Activated T-cell treated with anti-CD3 and anti-CD28 coated beads for 48 hours (primary cell): ENCODE measurements at regions not wholly inside any gene's neighbourhood (a gene's known extent, or its start where the extent isn't known, plus 50 kb on each side); places are given as distances from the start of the nearest gene placed in this dataset.

ENCODE experiments used
- DNase-seq: peaks from one replicate; pipeline ENCODE4 v3.0.0-alpha.2; 2020; ENCODE audit warnings: low read depth

DNA sequence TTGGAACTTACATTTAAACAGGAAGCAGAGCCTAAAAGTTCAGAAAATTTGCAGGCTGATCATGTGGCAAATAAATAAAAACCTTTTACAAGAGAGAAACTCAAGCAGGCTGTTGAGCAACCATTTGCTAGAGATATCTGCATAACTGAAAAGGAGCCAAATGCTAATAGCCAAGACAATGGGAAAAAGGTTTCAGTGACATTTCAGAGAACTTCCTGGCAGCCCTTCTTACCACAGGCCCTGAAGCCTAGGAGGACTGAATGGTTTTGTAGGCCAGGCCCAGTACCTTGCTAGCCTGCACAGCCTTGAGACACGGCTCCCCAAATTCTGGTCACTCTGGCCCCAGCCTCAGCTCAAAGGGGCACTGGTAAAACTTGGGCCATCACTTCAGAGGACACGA, 945.1 kb downstream of the ADGRL3 start:
- DNase-seq, result no peak

GRCh38 chr4:62144431-62144830, 944.3 kb downstream of the ADGRL3 start:
- no peak for DNase-seq

DNA sequence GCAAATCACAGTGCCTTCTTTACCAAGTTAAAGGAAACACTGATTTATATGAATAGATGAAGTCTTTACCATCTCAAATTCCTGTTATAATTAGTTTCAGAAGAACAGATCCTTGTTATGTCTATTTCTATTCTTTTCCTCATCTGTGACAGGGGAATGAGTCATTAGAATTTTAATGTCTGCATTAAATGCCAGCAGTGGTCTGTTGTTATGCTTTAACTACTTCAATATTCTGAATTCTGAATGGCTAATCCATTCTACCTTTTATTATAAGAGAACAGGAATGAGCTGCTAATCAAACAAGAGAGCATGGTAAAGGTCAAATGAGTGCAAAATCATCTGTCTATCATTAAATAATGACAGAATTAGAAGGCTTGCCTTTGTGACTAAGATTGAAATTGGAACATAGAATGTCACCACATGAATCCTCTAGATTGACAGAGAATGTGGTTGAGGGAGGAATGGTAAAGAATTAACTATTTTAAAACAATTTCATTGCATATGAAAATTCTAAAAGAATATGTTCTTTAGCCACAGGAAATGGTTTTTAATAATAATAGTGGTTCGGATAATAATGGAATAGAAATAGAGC, 935.5 kb downstream of the ADGRL3 start:
- DNase-seq, result no peak

GRCh38 chr4:62133977-62134376, 933.9 kb downstream of the ADGRL3 start:
- no peak for DNase-seq

DNA sequence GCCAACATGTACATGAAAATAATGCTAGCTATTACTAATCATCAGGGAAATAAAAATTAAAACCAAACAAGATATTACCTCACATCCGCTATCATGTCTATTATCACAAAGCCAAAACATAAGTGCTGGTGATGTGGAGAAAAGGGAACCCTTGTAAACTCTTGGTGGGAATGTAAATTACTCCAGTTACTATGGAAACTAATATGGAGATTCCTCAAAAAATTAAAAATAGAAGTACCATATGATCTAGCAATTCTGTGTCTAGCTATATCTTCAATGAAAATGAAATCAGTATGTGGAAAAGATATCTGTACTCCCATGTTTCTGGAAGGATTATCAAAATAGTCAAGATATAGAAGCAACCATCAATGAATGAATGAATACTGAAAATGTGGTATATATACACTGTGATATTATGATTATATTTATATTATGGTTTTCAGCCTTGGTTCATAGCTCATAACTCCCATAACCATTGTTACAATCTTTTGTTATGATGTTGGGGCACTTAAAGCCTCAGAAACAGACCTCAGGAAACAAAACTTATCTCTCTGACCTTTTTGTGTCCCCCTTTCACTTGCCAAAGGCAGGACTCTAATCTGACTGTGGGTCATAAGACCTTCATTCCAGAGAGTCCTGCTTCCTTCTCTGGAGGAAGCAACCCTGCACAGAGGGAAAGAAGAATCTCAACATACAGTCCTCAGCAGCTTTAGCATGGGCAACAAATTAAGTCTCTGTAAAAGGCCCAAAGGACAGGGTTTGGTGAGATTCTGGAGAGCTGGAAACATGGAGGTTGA, 933.2 kb downstream of the ADGRL3 start:
- DNase-seq, result no peak

DNA sequence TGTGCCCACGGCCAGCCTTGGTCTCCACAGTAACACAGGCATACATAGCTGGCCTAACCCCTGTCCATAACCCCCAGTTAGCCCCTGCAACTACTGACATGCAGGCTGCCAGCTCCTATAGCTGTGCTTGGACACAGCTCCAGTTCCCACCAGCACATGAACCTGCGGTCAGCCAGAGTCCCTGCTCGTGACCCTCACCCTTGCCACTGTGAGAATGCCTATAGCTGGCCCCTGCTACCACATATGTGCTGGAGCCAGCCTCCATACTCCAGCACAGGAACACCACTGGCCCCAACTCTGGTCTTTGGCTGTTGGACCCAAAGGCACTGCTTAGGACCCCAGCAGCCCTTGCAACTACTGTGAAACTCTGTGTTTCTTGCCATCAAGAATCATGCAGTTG, 930.9 kb downstream of the ADGRL3 start:
- DNase-seq, result no peak

GRCh38 chr4:62130637-62131036, 930.5 kb downstream of the ADGRL3 start:
- no peak for DNase-seq

DNA sequence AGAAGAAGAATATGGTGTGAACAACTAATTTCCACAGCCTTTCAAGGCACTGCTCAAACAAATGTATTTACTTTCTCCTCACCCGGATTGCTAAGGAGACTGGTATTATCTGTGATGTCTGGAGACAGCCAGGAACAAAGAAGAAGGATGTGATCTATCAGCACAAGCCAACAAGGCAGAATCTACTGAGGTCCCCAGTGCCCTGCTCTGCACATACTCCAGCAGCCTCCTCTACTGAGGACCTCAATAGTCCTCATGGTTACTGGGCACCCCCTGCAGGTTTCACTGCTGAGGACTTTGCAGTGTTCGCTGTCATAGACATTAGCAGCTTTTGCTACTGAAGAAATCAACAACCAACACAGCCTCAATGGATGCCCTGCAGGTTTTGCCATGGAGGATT, 930.1 kb downstream of the ADGRL3 start:
- DNase-seq, result no peak
